AG09309 (cell line): ENCODE measurements at regions not wholly inside any gene's neighbourhood (a gene's known extent, or its start where the extent isn't known, plus 50 kb on each side); places are given as distances from the start of the nearest gene placed in this dataset.

Experiments used
- DNase-seq: peaks from one replicate; pipeline ENCODE4 v3.0.0-alpha.2; 2010; ENCODE audit warnings: low read depth
- H3K4me3 ChIP-seq: 2 replicates; pipeline ENCODE4 v1.5.1; 2011; ENCODE audit warnings: mild to moderate bottlenecking, low read depth, low read length, moderate library complexity; ENCODE audit not compliant: control insufficient read depth
- TF ChIP-seq, protein P1 (sequence below): IDR thresholded peaks from 2 replicates; pipeline ENCODE4 v1.5.1; 2011; ENCODE audit warnings: mild to moderate bottlenecking, low read depth, low read length, inconsistent platforms; ENCODE audit not compliant: insufficient read depth, control insufficient read depth; ENCODE audit errors: missing control alignments

DNA sequence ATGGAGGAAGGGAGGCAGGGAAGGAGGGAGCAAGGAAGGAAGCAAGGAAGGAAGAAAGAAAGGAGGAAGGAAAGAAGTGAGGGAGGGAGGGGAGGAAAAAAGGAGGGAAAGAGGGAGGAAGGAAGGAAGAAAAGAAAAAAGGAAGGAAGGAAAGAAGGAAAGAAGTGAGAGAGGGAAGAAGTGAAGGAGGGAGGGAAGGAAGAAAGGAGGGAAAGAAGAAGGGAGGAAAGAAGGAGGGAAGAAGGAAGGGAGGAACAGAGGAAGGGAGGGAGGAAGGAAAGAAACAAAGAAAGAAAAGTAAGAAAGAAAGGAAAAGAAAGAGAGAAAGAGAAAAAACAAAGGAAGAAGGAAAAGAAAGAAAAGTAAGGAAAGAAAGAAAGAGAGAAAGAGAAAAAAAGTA is 183.0 kb upstream of the SLC24A5 start:
- no peak for DNase-seq
- TF ChIP-seq, protein P1, sequence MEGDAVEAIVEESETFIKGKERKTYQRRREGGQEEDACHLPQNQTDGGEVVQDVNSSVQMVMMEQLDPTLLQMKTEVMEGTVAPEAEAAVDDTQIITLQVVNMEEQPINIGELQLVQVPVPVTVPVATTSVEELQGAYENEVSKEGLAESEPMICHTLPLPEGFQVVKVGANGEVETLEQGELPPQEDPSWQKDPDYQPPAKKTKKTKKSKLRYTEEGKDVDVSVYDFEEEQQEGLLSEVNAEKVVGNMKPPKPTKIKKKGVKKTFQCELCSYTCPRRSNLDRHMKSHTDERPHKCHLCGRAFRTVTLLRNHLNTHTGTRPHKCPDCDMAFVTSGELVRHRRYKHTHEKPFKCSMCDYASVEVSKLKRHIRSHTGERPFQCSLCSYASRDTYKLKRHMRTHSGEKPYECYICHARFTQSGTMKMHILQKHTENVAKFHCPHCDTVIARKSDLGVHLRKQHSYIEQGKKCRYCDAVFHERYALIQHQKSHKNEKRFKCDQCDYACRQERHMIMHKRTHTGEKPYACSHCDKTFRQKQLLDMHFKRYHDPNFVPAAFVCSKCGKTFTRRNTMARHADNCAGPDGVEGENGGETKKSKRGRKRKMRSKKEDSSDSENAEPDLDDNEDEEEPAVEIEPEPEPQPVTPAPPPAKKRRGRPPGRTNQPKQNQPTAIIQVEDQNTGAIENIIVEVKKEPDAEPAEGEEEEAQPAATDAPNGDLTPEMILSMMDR, result no peak

DNA sequence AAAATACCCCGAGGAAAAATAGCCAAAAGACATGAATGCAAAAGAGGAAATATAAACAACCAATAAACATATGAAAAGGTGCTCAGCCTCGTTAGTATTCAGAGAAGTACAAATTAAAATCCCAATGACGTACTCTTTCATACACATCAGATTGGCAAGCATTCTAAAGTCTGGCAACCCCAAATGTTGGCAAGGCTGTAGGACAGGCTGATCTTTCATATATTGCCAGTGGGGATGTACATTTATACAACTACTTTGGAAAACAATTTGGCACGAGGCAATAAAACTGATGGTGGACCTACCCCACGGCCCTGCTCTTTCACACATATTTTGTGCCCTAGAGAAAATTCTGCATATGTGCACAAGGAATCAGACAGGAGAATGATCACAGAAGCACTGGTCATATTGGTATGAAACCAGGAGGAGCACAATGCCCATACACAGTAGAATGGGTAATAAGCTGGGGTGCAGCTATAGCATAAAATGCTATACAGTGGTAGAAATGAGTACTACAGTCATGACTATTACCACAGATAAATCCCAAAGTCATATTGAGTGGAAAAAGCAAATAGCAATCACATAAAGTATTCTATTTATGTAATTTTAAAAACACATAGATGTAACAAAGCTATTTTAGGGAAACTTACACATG is 176.0 kb upstream of the SLC24A5 start:
- no peak for DNase-seq
- TF ChIP-seq, protein P1, result no peak
- H3K4me3 ChIP-seq, result no peak overlapping the region

More for the DNA sequence above, 183.0 kb upstream of the SLC24A5 start:
- H3K4me3 ChIP-seq, result no peak overlapping the region

DNA sequence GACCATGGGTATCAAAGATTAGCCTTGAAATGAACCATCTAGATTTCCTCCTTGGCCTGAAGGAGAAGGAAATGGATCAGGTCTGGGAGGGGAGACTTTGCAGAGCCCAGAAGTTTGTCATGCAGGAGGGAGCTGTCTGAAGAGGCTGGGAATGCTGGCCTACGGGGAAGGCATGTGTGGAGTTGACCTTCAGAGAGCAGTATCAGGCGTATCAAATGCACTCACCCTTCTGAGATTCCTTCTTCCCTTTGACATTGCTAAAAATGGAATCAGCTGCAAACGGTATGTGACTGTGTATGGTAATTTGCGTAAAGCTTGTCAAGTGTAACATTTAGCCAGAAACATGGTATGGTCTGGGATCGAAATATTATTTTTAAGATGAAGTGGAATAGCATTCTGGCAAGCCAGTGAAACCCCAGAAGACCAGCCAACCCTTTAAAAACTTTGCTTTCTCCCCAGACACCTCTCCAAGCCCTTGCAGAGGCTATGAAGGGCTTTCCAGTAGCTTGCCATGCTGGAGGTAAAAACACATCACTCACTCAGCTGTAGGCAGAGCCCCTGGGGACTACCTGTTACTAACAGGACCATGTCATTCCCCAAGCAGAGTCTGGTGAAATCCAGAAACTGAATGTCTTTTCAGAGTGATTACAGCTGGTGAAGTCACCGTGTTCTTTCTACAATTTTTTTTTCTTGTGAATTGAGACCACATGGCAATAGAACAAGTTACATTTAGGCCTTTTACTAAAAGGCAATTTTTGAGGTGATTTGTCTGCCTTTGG is 174.7 kb upstream of the SLC24A5 start:
- TF ChIP-seq, protein P1, result no peak
- H3K4me3 ChIP-seq, result no peak overlapping the region
- DNase-seq, result no peak

DNA sequence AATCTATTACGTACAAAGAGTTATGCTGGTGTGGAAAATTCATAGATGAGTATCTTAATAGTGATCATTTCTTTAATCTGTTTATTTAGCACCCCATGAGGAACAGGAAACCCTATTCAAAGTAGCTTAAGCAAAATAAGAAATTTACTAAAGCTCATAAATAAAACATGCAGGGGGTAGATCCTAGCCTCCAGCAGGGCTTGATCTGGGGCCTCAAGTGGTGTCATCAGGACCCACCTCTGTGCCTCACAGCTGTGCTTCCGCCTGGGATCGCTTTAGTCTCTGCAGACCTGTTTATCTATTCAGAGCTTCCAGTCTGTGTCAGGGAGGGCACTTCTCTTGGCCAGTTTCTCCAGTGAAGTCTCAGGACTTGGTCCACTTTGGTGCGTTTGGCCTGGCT is 171.0 kb upstream of the SLC24A5 start:
- no peak overlapping the region for H3K4me3 ChIP-seq
- TF ChIP-seq, protein P1, result no peak
- no peak for DNase-seq

DNA sequence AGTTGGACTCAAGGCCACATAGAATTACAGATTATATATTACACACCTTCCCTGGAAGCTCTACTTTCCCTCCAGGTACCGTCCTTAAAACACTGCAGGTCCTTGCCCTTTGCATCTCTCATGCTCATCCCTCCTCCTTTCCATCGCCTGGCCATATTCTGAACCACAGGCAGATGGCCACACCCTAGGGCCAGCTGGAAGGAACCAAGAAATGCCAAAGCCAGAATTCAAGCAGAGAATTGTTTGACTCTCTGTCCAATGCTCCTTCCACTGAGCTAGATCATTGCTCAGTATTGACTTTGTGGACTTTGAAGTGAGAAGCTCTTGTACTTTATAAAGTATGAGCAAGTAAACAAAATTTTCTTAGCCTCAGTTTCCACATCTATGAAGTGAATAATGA is 170.3 kb upstream of the SLC24A5 start:
- TF ChIP-seq, protein P1, result no peak
- no peak for DNase-seq
- H3K4me3 ChIP-seq, result no peak overlapping the region

DNA sequence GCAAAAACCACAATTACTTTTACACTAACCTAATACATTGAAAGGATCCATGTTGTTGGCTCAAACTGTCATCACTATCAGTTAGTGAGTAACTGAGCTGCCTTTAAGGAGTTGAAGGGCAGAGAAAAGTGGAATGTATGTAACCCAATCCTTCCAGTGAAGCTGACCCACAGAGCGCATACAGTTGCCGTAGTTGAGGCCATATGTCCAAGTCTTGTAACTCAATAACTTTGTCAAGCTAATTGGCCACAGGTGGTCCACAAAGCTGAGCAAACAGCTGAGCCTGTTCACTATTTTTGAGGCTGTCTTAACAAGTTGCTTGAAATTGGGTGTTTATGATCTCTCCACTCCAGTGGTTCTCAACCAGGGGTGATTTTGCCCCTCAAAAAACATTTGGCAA is 169.0 kb upstream of the SLC24A5 start:
- TF ChIP-seq, protein P1, result no peak
- no peak overlapping the region for H3K4me3 ChIP-seq
- DNase-seq, result no peak
